ENCODE measurements at regions not wholly inside any gene's neighbourhood (a gene's known extent, or its start where the extent isn't known, plus 50 kb on each side); places are given as distances from the start of the nearest gene placed in this dataset.

- DNase-seq (ENCODE audit: low read depth in 4 of 4, low spot score in 3 of 4) = no peak
These were observed 50.0 kb downstream of the NCOR2 start for GRCh38 chr12:124517260-124518050.

DNA sequence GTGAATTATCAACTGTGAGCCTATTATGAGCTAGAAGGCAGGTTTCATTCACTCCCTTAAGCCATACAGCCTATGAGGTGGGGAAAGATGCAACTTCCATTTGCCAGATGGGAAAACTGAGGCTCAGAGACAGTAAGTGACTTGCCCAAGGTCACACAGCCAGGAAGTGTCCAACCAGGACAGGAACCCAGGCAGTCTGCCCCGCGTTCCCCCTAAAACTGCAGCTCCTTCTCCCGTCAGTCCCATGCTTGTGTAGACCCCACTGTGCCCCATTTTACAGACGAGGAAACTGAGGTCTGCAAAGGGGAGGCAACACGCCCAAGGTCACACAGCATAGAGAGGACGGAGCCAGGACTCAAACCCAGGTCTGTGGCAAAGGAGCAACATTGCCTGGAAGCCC, 50.6 kb downstream of the NCOR2 start:
- DNase-seq (ENCODE audit: low read depth in 4 of 4, low spot score in 3 of 4) = no peak

GRCh38 chr12:124515981-124516380, 51.4 kb downstream of the NCOR2 start:
- no peak for DNase-seq (ENCODE audit: low read depth in 4 of 4, low spot score in 3 of 4)

- DNase-seq (ENCODE audit: low read depth in 4 of 4, low spot score in 3 of 4) = no peak
These were observed 52.1 kb downstream of the NCOR2 start for GRCh38 chr12:124514996-124515932.

GRCh38 chr12:124514145-124514995, 53.0 kb downstream of the NCOR2 start:
- no peak for DNase-seq (ENCODE audit: low read depth in 4 of 4, low spot score in 3 of 4)

DNA sequence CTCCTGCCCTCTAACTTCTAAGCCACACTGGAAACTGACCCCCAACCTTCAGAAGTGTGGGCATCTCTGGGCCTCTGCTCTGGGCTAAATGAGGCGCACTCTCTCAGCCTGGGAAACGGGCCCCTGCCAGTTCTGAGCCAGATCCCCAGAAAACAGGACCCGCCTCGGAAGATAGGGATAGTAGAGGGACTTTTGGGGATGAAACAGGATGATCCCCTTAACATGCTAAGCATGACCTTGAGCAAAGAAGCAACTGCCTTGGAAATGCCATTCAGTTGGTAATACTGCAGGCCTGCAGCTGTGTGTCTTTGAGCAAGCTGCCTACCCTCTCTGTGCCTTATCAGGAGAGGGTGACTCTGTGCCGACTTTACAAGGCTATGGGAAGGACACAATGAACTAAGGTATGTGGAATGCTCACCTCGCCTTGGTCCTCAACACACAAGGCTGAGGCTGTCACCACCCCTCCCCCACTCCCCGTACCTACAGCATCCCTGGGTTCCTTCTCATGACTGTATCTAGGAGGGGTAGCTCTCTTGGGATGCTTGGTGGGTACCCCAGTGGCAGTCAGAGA, 54.0 kb downstream of the NCOR2 start:
- DNase-seq (ENCODE audit: low read depth in 4 of 4, low spot score in 3 of 4) = no peak

- no peak for DNase-seq (ENCODE audit: low read depth in 4 of 4, low spot score in 3 of 4)
These were observed 54.6 kb downstream of the NCOR2 start for GRCh38 chr12:124512667-124513296.

- DNase-seq (ENCODE audit: low read depth in 4 of 4, low spot score in 3 of 4) = no peak
These were observed 56.0 kb downstream of the NCOR2 start for GRCh38 chr12:124511259-124511985.

DNA sequence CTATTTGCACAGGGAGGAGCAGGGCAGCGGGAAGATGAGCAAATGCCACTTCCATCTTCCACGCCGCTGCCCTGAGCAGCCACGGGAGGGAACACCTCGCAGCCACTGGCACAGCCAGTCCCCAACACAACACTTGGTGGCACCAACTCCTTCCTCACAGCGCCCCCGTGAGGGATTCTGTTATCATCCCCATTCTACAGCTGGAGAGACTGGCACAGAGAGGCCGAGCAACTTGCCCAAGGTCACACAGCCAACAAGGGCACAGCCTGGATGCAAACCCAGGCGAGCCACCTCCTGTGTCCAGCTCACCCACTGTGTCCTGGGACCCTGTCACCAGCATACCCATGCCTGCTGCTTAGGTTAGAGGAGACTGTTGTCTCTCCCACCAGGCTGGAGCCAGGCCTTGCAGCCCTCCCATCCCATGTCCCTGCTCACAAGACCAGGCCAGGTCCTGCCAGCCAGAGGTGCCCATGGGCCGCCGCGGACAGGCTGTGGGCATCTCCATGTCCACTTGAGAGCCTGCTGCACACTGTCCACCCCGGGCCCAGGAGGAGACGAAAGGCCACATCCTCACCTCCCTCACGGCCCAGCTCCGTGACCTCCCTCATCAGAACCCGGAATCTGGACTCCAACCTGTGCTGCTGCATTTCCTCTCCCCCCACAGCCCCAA, 57.0 kb downstream of the NCOR2 start:
- no peak for DNase-seq (ENCODE audit: low read depth in 4 of 4, low spot score in 3 of 4)

DNA sequence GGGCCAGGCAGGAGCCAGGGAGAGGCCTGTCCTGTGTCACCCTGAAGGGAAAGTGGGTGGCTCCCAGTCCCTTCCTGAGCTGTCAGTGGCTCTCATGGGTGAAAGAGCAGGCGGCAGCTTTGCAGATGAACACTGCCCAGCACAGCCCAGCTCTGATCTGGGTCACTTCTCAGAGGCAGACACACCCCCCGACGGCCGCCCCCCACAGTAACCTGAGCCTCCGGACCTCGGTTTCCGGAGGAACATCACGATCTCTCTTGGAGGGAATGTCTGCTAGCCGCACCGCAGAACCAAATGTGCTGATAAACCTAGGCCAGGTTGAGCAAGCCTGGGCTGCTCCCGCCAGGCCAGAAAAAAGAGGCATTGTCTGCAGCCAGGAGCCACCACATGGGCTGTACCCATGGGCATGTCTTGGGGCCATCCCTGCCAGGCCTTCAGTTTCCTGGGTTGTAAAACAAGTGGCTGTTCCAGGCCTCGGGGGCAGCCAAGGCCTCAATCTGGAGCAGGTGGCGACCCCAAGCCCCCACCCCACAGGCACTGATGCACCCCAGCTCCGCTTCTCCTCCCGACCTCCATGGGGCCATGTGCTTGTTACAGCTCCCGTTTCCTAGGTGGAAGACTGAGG, 57.6 kb downstream of the NCOR2 start:
- DNase-seq (ENCODE audit: low read depth in 4 of 4, low spot score in 3 of 4) = peak in 1 of 4 donors; percentile 61

- no peak for DNase-seq (ENCODE audit: low read depth in 4 of 4, low spot score in 3 of 4)
These were observed 58.1 kb downstream of the NCOR2 start for GRCh38 chr12:124509300-124509675.

GRCh38 chr12:124508381-124509079, 58.9 kb downstream of the NCOR2 start:
- DNase-seq (ENCODE audit: low read depth in 4 of 4, low spot score in 3 of 4) = no peak

DNA sequence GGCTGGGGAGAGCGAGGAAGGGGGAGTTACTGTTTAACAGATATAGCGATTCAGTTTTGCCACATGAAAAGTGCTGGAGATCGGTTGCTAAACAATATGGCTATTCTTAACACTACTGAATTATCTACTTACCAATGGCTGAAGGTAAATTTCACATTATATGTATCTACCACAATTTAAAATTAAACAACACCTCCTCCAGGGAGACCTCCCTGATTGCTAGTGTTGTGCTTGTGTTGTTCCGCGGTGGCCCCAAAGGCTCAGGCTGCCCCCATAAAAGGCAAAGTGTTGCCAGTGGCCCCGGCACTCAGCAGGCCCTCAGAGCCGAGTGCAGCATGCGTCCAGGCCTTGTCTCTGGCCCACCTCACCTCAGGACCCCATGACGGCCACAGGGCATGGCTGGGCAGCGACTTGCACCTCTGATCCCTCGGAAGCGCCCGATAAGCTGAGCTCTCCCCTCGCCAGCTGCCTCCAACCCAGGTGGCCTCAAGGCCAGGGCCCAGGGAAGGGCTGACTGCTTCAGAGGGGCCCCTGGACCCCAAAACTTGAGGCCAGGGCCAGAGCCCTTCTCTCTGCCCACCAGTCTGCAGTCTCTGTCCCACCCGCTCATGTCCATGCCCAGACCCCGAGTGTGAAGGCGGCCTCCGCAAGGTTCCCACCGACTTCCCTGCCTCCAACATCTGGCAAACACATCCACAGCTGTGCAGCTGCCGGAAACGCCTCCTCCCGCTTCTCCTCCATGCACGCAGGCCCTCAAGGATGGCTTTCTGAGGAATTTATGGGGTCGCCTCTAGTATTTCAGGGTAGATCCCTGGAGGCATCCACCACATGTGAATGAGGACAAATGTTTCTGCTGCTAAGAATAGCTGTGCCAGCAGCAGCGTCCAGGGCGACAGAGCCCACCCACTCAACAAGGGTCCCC, 60.0 kb downstream of the NCOR2 start:
- peak in 1 of 4 donors; percentile 49 for DNase-seq (ENCODE audit: low read depth in 4 of 4, low spot score in 3 of 4)

GRCh38 chr12:124506832-124507153, 60.6 kb downstream of the NCOR2 start:
- DNase-seq (ENCODE audit: low read depth in 4 of 4, low spot score in 3 of 4) = no peak

GRCh38 chr12:124506145-124506831, 61.1 kb downstream of the NCOR2 start:
- DNase-seq (ENCODE audit: low read depth in 4 of 4, low spot score in 3 of 4) = peak in 1 of 4 donors; percentile 54

Data from right renal pelvis (tissue), 4 donors.